DND-41 (cell line): ENCODE measurements at regions not wholly inside any gene's neighbourhood (a gene's known extent, or its start where the extent isn't known, plus 50 kb on each side); places are given as distances from the start of the nearest gene placed in this dataset.

ENCODE experiments used
- ATAC-seq: fragments of 200-7000 bp; cut with Tn5 transposase; 3 replicates; pipeline ENCODE4 v1.9.1; 2021; ENCODE audit warnings: low read depth; ENCODE audit not compliant: insufficient read depth
- DNase-seq: peaks from one replicate; pipeline ENCODE4 v3.0.0-alpha.2; 2020
- H2AFZ ChIP-seq: 2 replicates; pipeline ENCODE4 v1.6.0; 2012; ENCODE audit warnings: low read depth, low read length
- H3K27ac ChIP-seq: 2 replicates; pipeline ENCODE4 v1.5.1; 2012; ENCODE audit warnings: low read length, inconsistent platforms
- H3K27me3 ChIP-seq: fragments of 200-600 bp; sonication (generic); 2 replicates; pipeline ENCODE4 v1.6.0; 2012; ENCODE audit warnings: low read length, mild to moderate bottlenecking, inconsistent platforms; ENCODE audit not compliant: insufficient read depth, poor library complexity
- H3K36me3 ChIP-seq: 2 replicates; pipeline ENCODE4 v1.5.1; 2012; ENCODE audit warnings: low read length, inconsistent platforms; ENCODE audit not compliant: insufficient read depth
- H3K4me1 ChIP-seq: 2 replicates; pipeline ENCODE4 v1.5.1; 2012; ENCODE audit warnings: mild to moderate bottlenecking, low read length; ENCODE audit not compliant: insufficient read depth
- H3K4me2 ChIP-seq: 2 replicates; pipeline ENCODE4 v1.6.0; 2012; ENCODE audit warnings: mild to moderate bottlenecking, moderate library complexity, low read length, inconsistent platforms; ENCODE audit not compliant: insufficient read depth
- H3K4me3 ChIP-seq, 2 experiments: fragments of 200-600 bp in 1 of 2; shearing (Covaris generic) in 1 of 2; 2 replicates each; pipeline ENCODE4 v1.5.1; 2012 to 2016; ENCODE audit warnings: inconsistent platforms in 2 of 2, low read length in 2 of 2, mild to moderate bottlenecking in 2 of 2, low read depth in 1 of 2, moderate library complexity in 1 of 2
- H3K79me2 ChIP-seq: 2 replicates; pipeline ENCODE4 v1.6.0; 2012; ENCODE audit warnings: low read length, inconsistent platforms; ENCODE audit not compliant: insufficient read depth
- H3K9ac ChIP-seq: 2 replicates; pipeline ENCODE4 v1.6.0; 2012; ENCODE audit warnings: low read depth, mild to moderate bottlenecking, inconsistent platforms, low read length, moderate library complexity
- H3K9me3 ChIP-seq: 2 replicates; pipeline ENCODE4 v1.5.1; 2012; ENCODE audit warnings: low read length, moderate library complexity, mild to moderate bottlenecking, inconsistent platforms; ENCODE audit not compliant: insufficient read depth, severe bottlenecking
- H4K20me1 ChIP-seq: 2 replicates; pipeline ENCODE4 v1.6.0; 2012; ENCODE audit warnings: low read length; ENCODE audit not compliant: insufficient read depth
- CTCF ChIP-seq: IDR thresholded peaks from 2 replicates; pipeline ENCODE4 v1.5.1; 2012; ENCODE audit warnings: borderline replicate concordance, low read length, moderate library complexity, mild to moderate bottlenecking; ENCODE audit not compliant: poor library complexity, severe bottlenecking; ENCODE audit errors: extremely low read depth
- EZH2 ChIP-seq: IDR thresholded peaks from 3 replicates; pipeline ENCODE4 v1.6.1; 2012; ENCODE audit warnings: borderline replicate concordance, low read depth, mild to moderate bottlenecking, moderate library complexity, low read length, inconsistent platforms; ENCODE audit not compliant: severe bottlenecking

GRCh38 chr10:36183056-36183455 lies 541.0 kb upstream of the FZD8 start:
- no peak for ATAC-seq
- no peaks in the 10 kb centered on the region for H3K27me3 ChIP-seq
- H3K4me1 ChIP-seq: peaks cover 16% of the 10 kb centered on the region
- TF ChIP-seq EZH2 (no peak), CTCF (no peak)
- no peak overlapping the region for H3K4me2 ChIP-seq
- no peak overlapping the region for H3K9ac ChIP-seq
- no peaks in the 10 kb centered on the region for H3K9me3 ChIP-seq
- H4K20me1 ChIP-seq: no peaks in the 10 kb centered on the region
- no peak overlapping the region for H3K27ac ChIP-seq
- H3K4me3 ChIP-seq: no peak overlapping the region
- no peaks in the 10 kb centered on the region for H3K79me2 ChIP-seq
- no peaks in the 10 kb centered on the region for H3K36me3 ChIP-seq
- no peak for DNase-seq
- H2AFZ ChIP-seq: no peak overlapping the region

GRCh38 chr10:36182606-36183005 lies 540.5 kb upstream of the FZD8 start:
- Histone ChIP-seq H3K4me2 (no peak overlapping the region), H4K20me1 (no peaks in the 10 kb centered on the region), H3K27me3 (no peaks in the 10 kb centered on the region), H3K27ac (no peak overlapping the region), H3K9ac (no peak overlapping the region), H3K9me3 (no peaks in the 10 kb centered on the region), H2AFZ (no peak overlapping the region), H3K4me3 (no peak overlapping the region), H3K36me3 (no peaks in the 10 kb centered on the region), H3K4me1 (peaks cover 16% of the 10 kb centered on the region), H3K79me2 (no peaks in the 10 kb centered on the region)
- no peak for TF ChIP-seq CTCF
- TF ChIP-seq EZH2: no peak
- DNase-seq (no peak), ATAC-seq (no peak)

GRCh38 chr10:36182179-36182566 lies 540.1 kb upstream of the FZD8 start:
- TF ChIP-seq CTCF (no peak), EZH2 (no peak)

More at GRCh38 chr10:36182179-36182566, 540.1 kb upstream of the FZD8 start:
- Histone ChIP-seq H3K4me1 (peaks cover 16% of the 10 kb centered on the region), H3K27me3 (no peaks in the 10 kb centered on the region), H4K20me1 (no peaks in the 10 kb centered on the region), H3K4me3 (no peak overlapping the region), H3K4me2 (no peak overlapping the region), H3K79me2 (no peaks in the 10 kb centered on the region), H3K9ac (no peak overlapping the region), H3K36me3 (no peaks in the 10 kb centered on the region), H3K9me3 (no peaks in the 10 kb centered on the region), H3K27ac (no peak overlapping the region), H2AFZ (no peak overlapping the region)
- ATAC-seq: no peak
- no peak for DNase-seq
